ENCODE measurements at regions not wholly inside any gene's neighbourhood (a gene's known extent, or its start where the extent isn't known, plus 50 kb on each side); places are given as distances from the start of the nearest gene placed in this dataset.

- TF ChIP-seq CTCF (conservative IDR thresholded peaks at IDR 0.05), result no peak
- TF ChIP-seq ZFX (IDR thresholded peaks at IDR 0.05), result no peak
These were observed 192.5 kb upstream of the TUT7 start for GRCh38 chr9:86546712-86547111.
